ENCODE measurements at regions not wholly inside any gene's neighbourhood (a gene's known extent, or its start where the extent isn't known, plus 50 kb on each side); places are given as distances from the start of the nearest gene placed in this dataset.
"Not testable (repeated sequence)": the region's sequence is repeated elsewhere in the genome, so short reads cannot be mapped to it uniquely, and the experiment has no call there.

- Histone ChIP-seq H3K4me3 (no peak overlapping the region), H3K27ac (no peak overlapping the region), H3K4me1 (no peaks in the 10 kb centered on the region), H3K36me3 (no peaks in the 10 kb centered on the region), H3K9me3 (peaks cover 0 to 5% (median 0%) of the 10 kb centered on the region in 8 donors), H3K27me3 (replicated peaks in 1 of 7) (no peaks in the 10 kb centered on the region)
- intact Hi-C loops (cut with DNase I; ENCODE audit: low total_unique reads) = no loop called here
- DNase-seq = no peak
- 79 to 88% (median 85%) methylated on average over 9 of the region's 9 CpGs for WGBS, 5 donors
- TF ChIP-seq POLR2AphosphoS5 (IDR thresholded peaks at IDR 0.05) (no peak), POLR2A (IDR thresholded peaks at IDR 0.05) (no peak)
- TF ChIP-seq, protein P1, sequence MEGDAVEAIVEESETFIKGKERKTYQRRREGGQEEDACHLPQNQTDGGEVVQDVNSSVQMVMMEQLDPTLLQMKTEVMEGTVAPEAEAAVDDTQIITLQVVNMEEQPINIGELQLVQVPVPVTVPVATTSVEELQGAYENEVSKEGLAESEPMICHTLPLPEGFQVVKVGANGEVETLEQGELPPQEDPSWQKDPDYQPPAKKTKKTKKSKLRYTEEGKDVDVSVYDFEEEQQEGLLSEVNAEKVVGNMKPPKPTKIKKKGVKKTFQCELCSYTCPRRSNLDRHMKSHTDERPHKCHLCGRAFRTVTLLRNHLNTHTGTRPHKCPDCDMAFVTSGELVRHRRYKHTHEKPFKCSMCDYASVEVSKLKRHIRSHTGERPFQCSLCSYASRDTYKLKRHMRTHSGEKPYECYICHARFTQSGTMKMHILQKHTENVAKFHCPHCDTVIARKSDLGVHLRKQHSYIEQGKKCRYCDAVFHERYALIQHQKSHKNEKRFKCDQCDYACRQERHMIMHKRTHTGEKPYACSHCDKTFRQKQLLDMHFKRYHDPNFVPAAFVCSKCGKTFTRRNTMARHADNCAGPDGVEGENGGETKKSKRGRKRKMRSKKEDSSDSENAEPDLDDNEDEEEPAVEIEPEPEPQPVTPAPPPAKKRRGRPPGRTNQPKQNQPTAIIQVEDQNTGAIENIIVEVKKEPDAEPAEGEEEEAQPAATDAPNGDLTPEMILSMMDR (IDR thresholded peaks at IDR 0.05 in 8 of 11, conservative IDR thresholded peaks at IDR 0.05 in 3 of 11) = no peak
Measured at GRCh38 chr4:42309361-42310260, 87.7 kb upstream of the SHISA3 start.

- DNase-seq = no peak
- H3K4me3 ChIP-seq = no peak overlapping the region
- no peaks in the 10 kb centered on the region for H3K27me3 ChIP-seq (replicated peaks in 1 of 7)
- H3K9me3 ChIP-seq = peaks cover 0 to 9% (median 0%) of the 10 kb centered on the region in 8 donors
- WGBS, 5 donors = 59 to 86% (median 67%) methylated on average over 5 of the region's 5 CpGs
- no peak overlapping the region for H3K27ac ChIP-seq
- intact Hi-C loops (cut with DNase I; ENCODE audit: low total_unique reads) = no loop called here
- no peaks in the 10 kb centered on the region for H3K4me1 ChIP-seq
- H3K36me3 ChIP-seq = no peaks in the 10 kb centered on the region
- TF ChIP-seq, protein P1 (IDR thresholded peaks at IDR 0.05 in 8 of 11, conservative IDR thresholded peaks at IDR 0.05 in 3 of 11) = no peak
- TF ChIP-seq POLR2A (IDR thresholded peaks at IDR 0.05) = no peak
- no peak for TF ChIP-seq POLR2AphosphoS5 (IDR thresholded peaks at IDR 0.05)
Measured at GRCh38 chr4:42310358-42310757, 86.9 kb upstream of the SHISA3 start.

DNA sequence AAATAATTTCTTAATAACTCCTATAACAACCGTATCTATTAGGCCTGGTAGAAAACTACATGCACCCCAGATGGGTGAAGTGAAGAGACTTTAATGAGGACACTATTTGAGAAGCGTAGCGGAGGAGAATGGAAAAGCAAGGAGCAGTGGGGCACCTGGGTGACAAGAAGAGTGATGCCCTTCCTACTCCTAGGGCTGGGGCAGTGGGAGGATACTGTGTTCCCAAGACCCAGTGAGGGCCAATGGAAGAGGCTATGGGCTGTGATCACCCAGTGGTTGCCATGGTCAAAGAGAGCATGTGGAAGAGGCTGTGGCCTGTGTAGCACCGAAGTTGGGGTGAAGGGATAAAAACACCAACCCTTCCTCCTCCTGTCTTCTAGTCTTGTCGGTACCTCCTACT, 86.5 kb upstream of the SHISA3 start:
- H3K36me3 ChIP-seq = no peaks in the 10 kb centered on the region
- peaks cover 0 to 9% (median 0%) of the 10 kb centered on the region in 8 donors for H3K9me3 ChIP-seq
- no peaks in the 10 kb centered on the region for H3K4me1 ChIP-seq
- 83 to 95% (median 91%) methylated on average over 5 of the region's 5 CpGs for WGBS, 5 donors
- DNase-seq = no peak
- intact Hi-C loops (cut with DNase I; ENCODE audit: low total_unique reads) = no loop called here
- no peak for TF ChIP-seq POLR2AphosphoS5 (IDR thresholded peaks at IDR 0.05)
- TF ChIP-seq POLR2A (IDR thresholded peaks at IDR 0.05) = no peak
- TF ChIP-seq, protein P1 (IDR thresholded peaks at IDR 0.05 in 8 of 11, conservative IDR thresholded peaks at IDR 0.05 in 3 of 11) = no peak
- no peak overlapping the region for H3K4me3 ChIP-seq
- H3K27me3 ChIP-seq (replicated peaks in 1 of 7) = no peaks in the 10 kb centered on the region
- no peak overlapping the region for H3K27ac ChIP-seq

DNA sequence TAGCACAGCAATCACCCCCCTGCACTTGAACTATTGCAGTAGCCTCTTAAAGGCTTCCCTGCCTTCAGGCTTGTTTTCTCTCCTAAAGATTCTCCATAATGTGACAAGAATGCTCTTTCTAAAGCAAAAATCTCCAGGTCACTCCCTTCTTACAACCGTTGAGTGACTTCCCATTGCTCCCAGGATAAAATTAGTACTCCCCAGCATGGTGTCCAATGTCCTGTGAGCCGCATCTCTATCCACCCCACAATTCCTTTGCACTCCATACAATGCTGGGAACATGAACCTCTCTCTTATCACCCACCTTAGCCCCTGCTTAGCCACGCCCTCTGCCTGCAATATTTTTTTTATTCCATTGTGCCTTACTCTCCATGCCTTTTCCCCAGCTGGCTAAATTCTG, 85.7 kb upstream of the SHISA3 start:
- intact Hi-C loops (cut with DNase I; ENCODE audit: low total_unique reads) = no loop called here
- H3K27ac ChIP-seq = no peak overlapping the region
- DNase-seq = no peak
- H3K9me3 ChIP-seq = peaks cover 0 to 9% (median 0%) of the 10 kb centered on the region in 8 donors
- no peaks in the 10 kb centered on the region for H3K36me3 ChIP-seq
- WGBS, 5 donors = 73 to 86% (median 77%) methylated on average over 3 of the region's 3 CpGs
- TF ChIP-seq, protein P1 (IDR thresholded peaks at IDR 0.05 in 8 of 11, conservative IDR thresholded peaks at IDR 0.05 in 3 of 11) = no peak
- TF ChIP-seq POLR2AphosphoS5 (IDR thresholded peaks at IDR 0.05) (no peak), POLR2A (IDR thresholded peaks at IDR 0.05) (no peak)
- H3K27me3 ChIP-seq (replicated peaks in 1 of 7) = no peaks in the 10 kb centered on the region
- H3K4me1 ChIP-seq = no peaks in the 10 kb centered on the region
- no peak overlapping the region for H3K4me3 ChIP-seq

DNA sequence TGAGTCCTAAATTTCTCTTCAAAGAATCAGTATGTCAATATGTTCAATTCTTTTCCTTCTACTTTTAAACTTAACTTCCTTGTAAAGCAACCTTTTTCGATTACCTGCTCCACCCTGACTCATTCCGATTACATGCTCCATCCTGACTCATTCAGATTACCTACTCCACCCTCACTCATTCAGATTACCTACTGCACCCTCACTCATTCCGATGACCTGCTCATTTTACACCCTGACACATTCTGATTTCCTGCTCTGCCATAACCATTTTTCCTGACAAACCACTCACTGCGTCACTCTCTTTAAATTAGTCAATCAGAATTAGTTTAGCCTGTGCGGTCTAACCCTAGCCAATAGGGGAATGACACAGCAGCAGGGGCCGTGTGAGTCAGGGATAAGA, 83.9 kb upstream of the SHISA3 start:
- H3K9me3 ChIP-seq; H3K27me3 ChIP-seq (replicated peaks in 1 of 7); H3K27ac ChIP-seq; H3K4me1 ChIP-seq; H3K4me3 ChIP-seq; intact Hi-C loops (cut with DNase I; ENCODE audit: low total_unique reads); DNase-seq; H3K36me3 ChIP-seq: not testable (repeated sequence)
- WGBS, 5 donors = 84 to 93% (median 89%) methylated on average over 6 of the region's 6 CpGs

Data from spleen (tissue), 11 donors.